Common myeloid progenitor, CD34-positive (primary cell): ENCODE measurements at regions not wholly inside any gene's neighbourhood (a gene's known extent, or its start where the extent isn't known, plus 50 kb on each side); places are given as distances from the start of the nearest gene placed in this dataset.
"Not testable (repeated sequence)": the region's sequence is repeated elsewhere in the genome, so short reads cannot be mapped to it uniquely, and the experiment has no call there.

Source experiments
- CTCF ChIA-PET: fragments of 350-600 bp; sonication (Branson Sonifier 250); formaldehyde crosslinking; loops from one replicate; lab custom pipeline; 2021; ENCODE audit warnings: antibody characterized with exemption; lab: Charles Lee
- POLR2A ChIA-PET: fragments of 350-600 bp; sonication (Branson Sonifier 250); formaldehyde crosslinking; loops from one replicate; lab custom pipeline; 2021; ENCODE audit warnings: antibody characterized with exemption; lab: Charles Lee
- DNase-seq, 3 donors: peaks; one replicate each; pipeline versions ENCODE4 v3.0.0 to v3.0.0-alpha.2; 2013
- H3K27ac ChIP-seq, 2 experiments: 1 replicate in 1 of 2; 2 replicates in 1 of 2; pipeline ENCODE4 v1.7.0; 2013; ENCODE audit warnings: inconsistent platforms in 2 of 2, low read length in 2 of 2, mild to moderate bottlenecking in 2 of 2, low read depth in 1 of 2, moderate library complexity in 1 of 2; ENCODE audit not compliant: severe bottlenecking in 2 of 2, insufficient read depth in 1 of 2, poor library complexity in 1 of 2
- H3K27me3 ChIP-seq, 5 experiments: replicated peaks in 2 of 5; 1 replicate in 3 of 5; 2 replicates in 2 of 5; pipeline versions ENCODE4 v1.6.1 to v1.7.0; 2013; ENCODE audit warnings: low read length in 4 of 5, mild to moderate bottlenecking in 2 of 5, moderate library complexity in 2 of 5, inconsistent platforms in 1 of 5; ENCODE audit not compliant: insufficient read depth in 5 of 5, control insufficient read depth in 4 of 5
- H3K36me3 ChIP-seq, 4 experiments: 1 replicate in 2 of 4; 2 replicates in 2 of 4; pipeline versions ENCODE4 v1.6.1 to v1.7.0; 2013; ENCODE audit warnings: low read length in 3 of 4, control low read depth in 1 of 4, mild to moderate bottlenecking in 1 of 4; ENCODE audit not compliant: control insufficient read depth in 4 of 4, insufficient read depth in 4 of 4
- H3K4me1 ChIP-seq, 4 experiments: 1 replicate in 3 of 4; 2 replicates in 1 of 4; pipeline versions ENCODE4 v1.6.1 to v1.7.1; 2013; ENCODE audit warnings: low read length in 3 of 4, mild to moderate bottlenecking in 3 of 4, control low read depth in 1 of 4, inconsistent platforms in 1 of 4, moderate library complexity in 1 of 4; ENCODE audit not compliant: control insufficient read depth in 4 of 4, insufficient read depth in 4 of 4; ENCODE audit errors: control extremely low read depth in 1 of 4
- H3K4me3 ChIP-seq, 7 experiments: 1 replicate in 4 of 7; 2 replicates in 3 of 7; pipeline versions ENCODE4 v1.5.1 to v1.7.0; 2013; ENCODE audit warnings: mild to moderate bottlenecking in 7 of 7, low read length in 6 of 7, moderate library complexity in 6 of 7, inconsistent platforms in 2 of 7, low read depth in 2 of 7, control low read depth in 1 of 7; ENCODE audit not compliant: insufficient read depth in 4 of 7, control insufficient read depth in 1 of 7; ENCODE audit errors: extremely low read depth in 1 of 7
- H3K9me3 ChIP-seq, 5 experiments: 1 replicate in 4 of 5; 2 replicates in 1 of 5; pipeline versions ENCODE4 v1.6.1 to v1.7.1; 2013; ENCODE audit warnings: low read length in 4 of 5, mild to moderate bottlenecking in 2 of 5, inconsistent platforms in 1 of 5, low read depth in 1 of 5, moderate library complexity in 1 of 5; ENCODE audit not compliant: control insufficient read depth in 4 of 5, insufficient read depth in 2 of 5; ENCODE audit errors: control extremely low read depth in 1 of 5
- WGBS: methylation state at CpG from one replicate; pipeline ENCODE4 v1.1.5; 2013; ENCODE audit not compliant: insufficient coverage; 5-methylcytosine and 5-hydroxymethylcytosine counted together

- CTCF ChIA-PET = no interaction called here
These were observed 50.8 kb upstream of the PCSK1 start for GRCh38 chr5:96483878-96484277.

GRCh38 chr5:96487859-96488258 lies 54.8 kb upstream of the PCSK1 start:
- no peak overlapping the region for H3K4me3 ChIP-seq
- ChIA-PET CTCF (no interaction called here), POLR2A (no interaction called here)
- no peaks in the 10 kb centered on the region for H3K27me3 ChIP-seq
- no peak overlapping the region for H3K27ac ChIP-seq
- H3K4me1 ChIP-seq = no peaks in the 10 kb centered on the region
- no peaks in the 10 kb centered on the region for H3K9me3 ChIP-seq
- no peak for DNase-seq
- no CpG with 5 or more reads among the region's 1 CpG for WGBS
- no peaks in the 10 kb centered on the region for H3K36me3 ChIP-seq

More at GRCh38 chr5:96483878-96484277, 50.8 kb upstream of the PCSK1 start:
- peak; percentile 14 to 44 (median 36) for DNase-seq
- Histone ChIP-seq H3K9me3 (no peaks in the 10 kb centered on the region), H3K27me3 (no peaks in the 10 kb centered on the region), H3K27ac (no peak overlapping the region), H3K4me1 (no peaks in the 10 kb centered on the region), H3K4me3 (no peak overlapping the region), H3K36me3 (no peaks in the 10 kb centered on the region)
- POLR2A ChIA-PET = interaction anchor here (0.6 kb wide), 1 partner anchor 1623 kb away, joined by 3 read pairs; no protein-coding TSS in a partner anchor
- 66% methylated on average over 2 of the region's 2 CpGs for WGBS

GRCh38 chr5:96489532-96489931 lies 56.5 kb upstream of the PCSK1 start:
- Histone ChIP-seq H3K4me1 (no peaks in the 10 kb centered on the region), H3K9me3 (no peaks in the 10 kb centered on the region), H3K36me3 (no peaks in the 10 kb centered on the region), H3K27me3 (no peaks in the 10 kb centered on the region), H3K27ac (no peak overlapping the region), H3K4me3 (no peak overlapping the region)
- CTCF ChIA-PET = interaction anchor here (0.7 kb wide), 1 partner anchor 28 kb away, joined by 3 read pairs; no protein-coding TSS in a partner anchor
- no peak for DNase-seq
- POLR2A ChIA-PET = no interaction called here
- no CpG with 5 or more reads among the region's 2 CpGs for WGBS

GRCh38 chr5:96492459-96493047 lies 59.5 kb upstream of the PCSK1 start:
- Histone ChIP-seq H3K4me1 (no peaks in the 10 kb centered on the region), H3K9me3 (no peaks in the 10 kb centered on the region), H3K36me3 (no peaks in the 10 kb centered on the region), H3K27ac (no peak overlapping the region), H3K4me3 (no peak overlapping the region), H3K27me3 (no peaks in the 10 kb centered on the region)
- CTCF ChIA-PET = no interaction called here
- no peak for DNase-seq
- WGBS = no CpG with 5 or more reads among the region's 6 CpGs
- POLR2A ChIA-PET = no interaction called here

DNA sequence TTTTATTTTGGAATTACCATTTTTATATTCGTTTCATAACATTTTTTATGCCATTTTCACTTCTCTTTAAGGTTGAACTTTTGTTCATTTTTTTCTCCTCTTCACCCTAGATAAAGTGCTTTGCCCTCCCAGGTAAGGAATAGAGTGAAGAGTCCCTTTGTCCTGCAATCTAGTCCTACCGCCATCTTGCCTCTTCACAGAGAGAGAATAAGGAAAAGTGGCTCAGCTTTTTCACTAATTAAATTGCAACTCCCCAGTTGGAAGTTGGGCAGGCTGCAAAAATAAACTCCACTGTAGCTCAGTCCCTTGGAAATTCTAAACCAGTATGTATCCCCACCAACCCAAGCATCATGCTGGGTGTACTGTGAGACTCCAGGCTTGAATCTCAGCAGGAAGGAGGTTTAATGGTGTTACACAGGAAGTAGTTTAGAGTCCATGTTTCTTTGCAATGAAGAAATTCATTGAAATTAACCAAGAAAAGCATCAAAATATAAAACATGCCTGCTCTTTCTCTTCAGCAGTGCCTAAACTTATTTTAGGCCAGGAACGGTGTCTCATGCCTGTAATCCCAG lies 60.3 kb upstream of the PCSK1 start:
- Histone ChIP-seq H3K27me3 (no peaks in the 10 kb centered on the region), H3K4me1 (no peaks in the 10 kb centered on the region), H3K9me3 (no peaks in the 10 kb centered on the region), H3K27ac (no peak overlapping the region), H3K4me3 (no peak overlapping the region), H3K36me3 (no peaks in the 10 kb centered on the region)
- DNase-seq = no peak
- POLR2A ChIA-PET = no interaction called here
- 90% methylated on average over 3 of the region's 3 CpGs for WGBS
- CTCF ChIA-PET = no interaction called here

GRCh38 chr5:96495412-96495811 lies 62.4 kb upstream of the PCSK1 start:
- CTCF ChIA-PET, H3K27me3 ChIP-seq, H3K9me3 ChIP-seq, H3K27ac ChIP-seq, DNase-seq, H3K4me3 ChIP-seq, H3K4me1 ChIP-seq, POLR2A ChIA-PET, H3K36me3 ChIP-seq: not testable (repeated sequence)
- no CpG with 5 or more reads among the region's 1 CpG for WGBS

DNA sequence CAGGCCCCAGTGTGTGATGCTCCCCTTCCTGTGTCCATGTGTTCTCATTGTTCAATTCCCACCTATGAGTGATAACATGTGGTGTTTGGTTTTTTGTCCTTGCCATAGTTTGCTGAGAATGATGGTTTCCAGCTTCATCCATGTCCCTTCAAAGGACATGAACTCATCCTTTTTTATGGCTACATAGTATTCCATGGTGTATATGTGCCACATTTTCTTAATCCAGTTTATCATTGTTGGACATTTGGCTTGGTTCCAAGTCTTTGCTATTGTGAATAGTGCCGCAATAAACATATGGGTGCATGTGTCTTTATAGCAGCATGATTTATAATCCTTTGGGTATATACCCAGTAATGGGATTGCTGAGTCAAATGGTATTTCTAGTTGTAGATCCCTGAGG lies 64.0 kb upstream of the PCSK1 start:
- H3K4me1 ChIP-seq, POLR2A ChIA-PET, H3K36me3 ChIP-seq, H3K9me3 ChIP-seq, H3K27ac ChIP-seq, H3K27me3 ChIP-seq, CTCF ChIA-PET, DNase-seq, H3K4me3 ChIP-seq: not testable (repeated sequence)
- WGBS = no CpG with 5 or more reads among the region's 1 CpG
